Fibroblast of the aortic adventitia (primary cell): ENCODE measurements at regions not wholly inside any gene's neighbourhood (a gene's known extent, or its start where the extent isn't known, plus 50 kb on each side); places are given as distances from the start of the nearest gene placed in this dataset.

Experiments
- DNase-seq: peaks from one replicate; pipeline ENCODE4 v3.0.0-alpha.2; 2010; ENCODE audit warnings: low read depth
- H3K4me3 ChIP-seq: 2 replicates; pipeline ENCODE4 v1.5.1; 2011; ENCODE audit warnings: low read depth, mild to moderate bottlenecking, control low read depth, low read length, moderate library complexity
- TF ChIP-seq, protein P1 (sequence below): IDR thresholded peaks from 2 replicates; pipeline ENCODE4 v1.5.1; 2011; ENCODE audit warnings: mild to moderate bottlenecking, low read length, control low read depth, inconsistent platforms; ENCODE audit not compliant: insufficient read depth

DNA sequence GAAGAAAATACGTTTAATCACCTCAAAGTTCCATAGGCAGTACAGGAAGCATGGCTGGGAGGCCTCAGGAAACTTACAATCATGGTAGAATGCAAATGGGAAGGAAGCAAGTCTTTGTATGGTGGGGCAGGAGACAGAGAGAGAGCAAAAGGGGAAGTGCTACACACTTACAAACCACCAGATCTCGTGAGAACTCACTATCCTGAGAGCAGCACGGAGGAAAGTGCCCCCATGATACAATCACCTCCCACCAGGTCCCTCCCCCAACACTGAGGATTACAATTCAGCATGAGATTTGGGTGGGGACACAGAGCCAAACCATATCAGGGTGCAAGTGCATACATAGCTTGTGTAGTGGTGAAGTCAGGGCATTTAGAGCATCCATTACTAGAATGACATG is 92.3 kb upstream of the ANKRD10 start:
- TF ChIP-seq, protein P1, sequence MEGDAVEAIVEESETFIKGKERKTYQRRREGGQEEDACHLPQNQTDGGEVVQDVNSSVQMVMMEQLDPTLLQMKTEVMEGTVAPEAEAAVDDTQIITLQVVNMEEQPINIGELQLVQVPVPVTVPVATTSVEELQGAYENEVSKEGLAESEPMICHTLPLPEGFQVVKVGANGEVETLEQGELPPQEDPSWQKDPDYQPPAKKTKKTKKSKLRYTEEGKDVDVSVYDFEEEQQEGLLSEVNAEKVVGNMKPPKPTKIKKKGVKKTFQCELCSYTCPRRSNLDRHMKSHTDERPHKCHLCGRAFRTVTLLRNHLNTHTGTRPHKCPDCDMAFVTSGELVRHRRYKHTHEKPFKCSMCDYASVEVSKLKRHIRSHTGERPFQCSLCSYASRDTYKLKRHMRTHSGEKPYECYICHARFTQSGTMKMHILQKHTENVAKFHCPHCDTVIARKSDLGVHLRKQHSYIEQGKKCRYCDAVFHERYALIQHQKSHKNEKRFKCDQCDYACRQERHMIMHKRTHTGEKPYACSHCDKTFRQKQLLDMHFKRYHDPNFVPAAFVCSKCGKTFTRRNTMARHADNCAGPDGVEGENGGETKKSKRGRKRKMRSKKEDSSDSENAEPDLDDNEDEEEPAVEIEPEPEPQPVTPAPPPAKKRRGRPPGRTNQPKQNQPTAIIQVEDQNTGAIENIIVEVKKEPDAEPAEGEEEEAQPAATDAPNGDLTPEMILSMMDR: no peak
- no peak for DNase-seq
- no peak overlapping the region for H3K4me3 ChIP-seq

GRCh38 chr13:111006506-111007031 is 91.7 kb upstream of the ANKRD10 start:
- DNase-seq: peak; percentile 93
- peak overlapping the region; percentile 31 for H3K4me3 ChIP-seq
- TF ChIP-seq, protein P1: no peak

DNA sequence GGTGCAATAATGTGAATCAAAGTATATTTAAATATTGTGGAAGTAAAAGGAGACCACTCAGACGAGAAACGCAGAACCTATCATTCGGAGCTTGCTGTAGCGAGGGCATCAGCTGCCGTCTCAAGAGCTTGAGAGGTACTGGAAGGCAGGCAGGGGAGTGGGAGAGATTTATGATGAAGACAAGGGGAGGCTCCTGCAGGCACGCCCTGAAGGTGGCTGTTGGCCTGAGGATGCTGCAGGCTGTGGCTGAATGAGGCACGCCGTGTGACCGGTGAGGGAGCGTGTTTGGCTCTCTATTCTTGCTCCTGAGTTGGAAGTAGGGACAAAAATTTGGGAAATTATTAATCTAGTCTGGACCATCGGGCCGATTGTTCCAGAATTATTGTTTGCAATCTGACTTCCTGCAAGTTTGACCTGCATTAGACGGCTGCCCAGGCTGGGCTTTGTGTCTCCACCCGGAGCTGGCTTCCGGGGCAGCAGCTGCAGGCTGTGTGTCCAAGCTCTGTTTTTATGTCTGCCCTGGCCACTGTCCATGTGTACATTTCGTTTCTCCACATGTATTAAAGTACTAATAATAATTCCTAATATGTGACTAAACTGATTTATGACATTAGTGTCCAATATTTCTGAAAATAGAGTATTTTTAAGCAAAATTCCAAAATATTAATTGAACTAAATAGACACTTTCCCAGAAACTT is 91.1 kb upstream of the ANKRD10 start:
- TF ChIP-seq, protein P1: no peak
- H3K4me3 ChIP-seq: peak overlapping the region; percentile 5
- DNase-seq: peak; percentile 65

- TF ChIP-seq, protein P1: no peak
- peak; percentile 54 for DNase-seq
- no peak overlapping the region for H3K4me3 ChIP-seq
These were observed 90.5 kb upstream of the ANKRD10 start for GRCh38 chr13:111005364-111005763.

DNA sequence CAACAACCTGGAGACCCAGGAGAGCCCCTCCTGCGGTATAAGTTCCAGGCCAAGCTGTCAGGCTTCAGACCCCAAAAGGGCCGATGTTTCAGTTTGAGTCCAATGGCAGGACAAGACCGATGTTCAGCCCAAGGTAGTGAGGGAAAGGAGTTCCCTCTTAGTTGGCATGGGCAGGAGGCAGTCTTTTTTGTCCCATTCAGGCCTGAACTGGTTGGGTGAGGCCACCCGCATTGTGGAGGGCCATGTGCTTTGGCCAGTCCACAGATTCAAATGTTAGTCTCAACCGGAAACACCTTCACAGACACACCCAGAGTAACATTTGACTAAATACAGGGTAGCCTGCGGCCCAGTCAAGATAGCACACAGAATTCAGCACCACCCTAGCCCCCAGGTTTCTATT is 89.6 kb upstream of the ANKRD10 start:
- TF ChIP-seq, protein P1: no peak
- H3K4me3 ChIP-seq: no peak overlapping the region
- no peak for DNase-seq

- no peak overlapping the region for H3K4me3 ChIP-seq
- DNase-seq: no peak
- TF ChIP-seq, protein P1: no peak
These were observed 86.8 kb upstream of the ANKRD10 start for GRCh38 chr13:111001636-111002035.
